Ishikawa (cell line): ENCODE measurements at regions not wholly inside any gene's neighbourhood (a gene's known extent, or its start where the extent isn't known, plus 50 kb on each side); places are given as distances from the start of the nearest gene placed in this dataset.

Experiments used
- CEBPB ChIP-seq: IDR thresholded peaks from 2 replicates; pipeline ENCODE4 v1.6.1; 2012
- CREB1 ChIP-seq: IDR thresholded peaks from 2 replicates; pipeline ENCODE4 v1.6.1; 2012; ENCODE audit warnings: low read depth
- EGR1 ChIP-seq: IDR thresholded peaks from 2 replicates; pipeline ENCODE4 v1.6.1; 2012
- EP300 ChIP-seq: IDR thresholded peaks from 2 replicates; pipeline ENCODE4 v1.6.1; 2012; ENCODE audit warnings: borderline replicate concordance
- FOXM1 ChIP-seq: IDR thresholded peaks from 2 replicates; pipeline ENCODE4 v1.6.1; 2012; ENCODE audit warnings: low read depth, borderline replicate concordance
- NFIC ChIP-seq: IDR thresholded peaks from 2 replicates; pipeline ENCODE4 v1.6.1; 2012
- RAD21 ChIP-seq: IDR thresholded peaks from 2 replicates; pipeline ENCODE4 v1.6.1; 2012; ENCODE audit warnings: low read depth
- TAF1 ChIP-seq: IDR thresholded peaks from 2 replicates; pipeline ENCODE4 v1.6.1; 2012; ENCODE audit warnings: low read depth, mild to moderate bottlenecking
- TCF12 ChIP-seq: IDR thresholded peaks from 2 replicates; pipeline ENCODE4 v1.6.1; 2012; ENCODE audit warnings: low read depth
- TEAD4 ChIP-seq: IDR thresholded peaks from 2 replicates; pipeline ENCODE4 v1.6.1; 2012
- YY1 ChIP-seq: IDR thresholded peaks from 2 replicates; pipeline ENCODE4 v1.6.1; 2012; ENCODE audit warnings: low read depth
- ZBTB7A ChIP-seq: IDR thresholded peaks from 2 replicates; pipeline ENCODE4 v1.6.1; 2012; ENCODE audit warnings: low read depth
- TF ChIP-seq, protein P1 (sequence below): IDR thresholded peaks from 2 replicates; pipeline ENCODE4 v1.6.1; 2012
- TF ChIP-seq, protein P2 (sequence below): IDR thresholded peaks from 2 replicates; pipeline ENCODE4 v1.6.1; 2012
- TF ChIP-seq, protein P3 (sequence below): IDR thresholded peaks from 2 replicates; pipeline ENCODE4 v1.6.1; 2012; ENCODE audit warnings: low read depth, mild to moderate bottlenecking

DNA sequence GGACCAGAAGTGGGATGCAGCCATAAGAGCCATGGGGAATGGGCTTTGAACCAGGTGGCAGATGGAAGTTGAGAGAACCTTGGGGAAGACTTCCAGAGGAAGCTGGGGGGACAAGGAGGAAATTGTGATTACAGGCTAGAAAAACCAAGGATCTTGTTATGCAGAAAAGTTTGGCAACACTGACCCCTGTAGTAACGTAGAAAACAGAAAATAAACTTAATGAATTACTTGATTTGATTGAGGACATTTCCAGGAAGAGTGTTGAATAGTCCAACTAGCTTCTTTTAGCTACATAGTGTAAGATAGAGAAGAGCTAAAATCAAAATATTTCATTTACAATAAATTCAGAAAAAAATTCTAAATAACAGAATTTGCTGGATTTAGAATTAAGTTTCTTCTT lies 91.9 kb upstream of the GPC1 start:
- TF ChIP-seq RAD21 (peak; percentile 41), ZBTB7A (no peak)

DNA sequence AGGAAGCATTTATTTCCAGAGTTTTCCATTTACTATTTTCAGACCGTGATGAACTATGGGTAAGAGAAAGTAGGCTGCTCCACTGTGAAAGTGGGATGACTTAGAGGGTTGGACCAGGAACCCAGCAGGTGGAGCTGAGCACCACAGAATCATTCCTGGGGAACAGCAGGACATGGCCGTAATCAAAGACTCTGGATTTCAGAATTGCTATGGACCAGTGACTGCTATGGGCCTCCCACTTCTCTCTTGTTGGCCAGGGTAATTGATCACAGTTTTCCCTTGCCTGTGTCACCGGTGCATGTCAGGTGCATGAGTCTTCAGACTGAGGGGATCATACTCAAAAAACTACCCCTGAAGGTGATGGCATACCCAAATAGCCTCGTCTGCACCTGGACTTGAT lies 90.6 kb upstream of the GPC1 start:
- TF ChIP-seq TEAD4, result no peak
- peak; percentile 41; the same call in 1 of the 2 replicates for TF ChIP-seq RAD21

DNA sequence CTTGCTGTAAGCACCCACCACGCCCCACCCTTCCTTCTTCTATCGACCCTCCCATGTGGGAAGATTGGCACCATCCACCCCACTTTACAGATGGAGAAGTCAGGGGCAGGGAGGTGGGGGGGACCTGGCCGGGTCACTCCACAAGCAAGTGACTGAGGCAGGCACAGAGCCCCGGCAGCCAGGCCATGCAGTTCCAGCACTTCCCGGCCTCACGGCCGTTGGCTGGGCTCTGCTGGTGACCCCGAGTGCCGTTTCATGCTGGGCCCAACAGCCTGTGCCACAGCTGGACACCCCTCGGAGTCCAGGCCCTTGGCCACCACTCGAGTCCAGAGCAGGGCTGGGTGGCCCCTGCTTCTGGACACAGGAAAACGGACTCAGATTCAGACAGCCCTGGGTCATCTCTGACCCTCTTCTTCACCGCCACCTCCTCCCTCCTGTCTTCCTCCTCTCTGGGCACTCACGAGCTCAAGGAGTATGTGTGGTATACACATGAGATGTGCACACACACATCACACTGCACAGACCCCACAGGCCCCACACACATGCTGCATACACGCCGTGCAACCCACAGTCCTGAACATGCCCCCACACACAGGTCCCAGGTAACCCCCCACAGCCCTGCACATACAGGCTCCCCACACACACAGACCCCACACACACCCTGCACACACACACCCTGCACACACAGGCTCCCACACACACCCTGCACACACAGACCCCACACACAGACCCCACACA lies 89.3 kb upstream of the GPC1 start:
- TF ChIP-seq TEAD4, result no peak
- no peak for TF ChIP-seq TAF1

DNA sequence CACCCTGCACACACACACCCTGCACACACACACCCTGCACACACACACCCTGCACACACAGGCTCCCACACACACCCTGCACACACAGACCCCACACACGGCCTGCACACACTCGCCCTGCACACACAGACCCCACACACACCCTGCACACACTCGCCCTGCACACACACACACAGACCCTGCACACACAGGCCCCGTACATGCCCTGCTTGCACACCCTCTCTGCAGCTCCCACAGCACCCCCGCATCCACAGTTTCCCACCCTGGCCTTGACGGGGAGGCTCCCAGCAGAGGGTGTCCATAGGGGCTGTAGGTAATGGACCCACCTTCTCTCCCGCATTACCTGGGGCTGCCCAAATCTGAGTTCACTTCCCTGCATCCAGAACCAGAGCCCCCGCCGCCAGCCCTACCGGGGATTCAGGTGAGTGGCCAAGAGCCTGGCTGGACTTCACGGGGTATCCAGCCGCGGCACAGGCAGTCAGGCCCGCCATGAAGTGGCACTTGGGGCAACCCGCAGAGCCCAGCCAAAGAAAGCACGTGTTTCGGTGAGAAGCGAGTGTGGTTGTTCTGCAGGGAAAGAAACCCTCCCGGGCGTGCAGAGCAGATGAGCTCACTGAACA lies 88.6 kb upstream of the GPC1 start:
- TF ChIP-seq CREB1, result no peak
- TF ChIP-seq RAD21, result no peak
- TF ChIP-seq, protein P1, sequence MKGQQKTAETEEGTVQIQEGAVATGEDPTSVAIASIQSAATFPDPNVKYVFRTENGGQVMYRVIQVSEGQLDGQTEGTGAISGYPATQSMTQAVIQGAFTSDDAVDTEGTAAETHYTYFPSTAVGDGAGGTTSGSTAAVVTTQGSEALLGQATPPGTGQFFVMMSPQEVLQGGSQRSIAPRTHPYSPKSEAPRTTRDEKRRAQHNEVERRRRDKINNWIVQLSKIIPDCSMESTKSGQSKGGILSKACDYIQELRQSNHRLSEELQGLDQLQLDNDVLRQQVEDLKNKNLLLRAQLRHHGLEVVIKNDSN, result no peak
- TF ChIP-seq, protein P2, sequence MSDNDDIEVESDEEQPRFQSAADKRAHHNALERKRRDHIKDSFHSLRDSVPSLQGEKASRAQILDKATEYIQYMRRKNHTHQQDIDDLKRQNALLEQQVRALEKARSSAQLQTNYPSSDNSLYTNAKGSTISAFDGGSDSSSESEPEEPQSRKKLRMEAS, result no peak
- TF ChIP-seq YY1, result no peak
- TF ChIP-seq EP300, result no peak
- TF ChIP-seq, protein P3, sequence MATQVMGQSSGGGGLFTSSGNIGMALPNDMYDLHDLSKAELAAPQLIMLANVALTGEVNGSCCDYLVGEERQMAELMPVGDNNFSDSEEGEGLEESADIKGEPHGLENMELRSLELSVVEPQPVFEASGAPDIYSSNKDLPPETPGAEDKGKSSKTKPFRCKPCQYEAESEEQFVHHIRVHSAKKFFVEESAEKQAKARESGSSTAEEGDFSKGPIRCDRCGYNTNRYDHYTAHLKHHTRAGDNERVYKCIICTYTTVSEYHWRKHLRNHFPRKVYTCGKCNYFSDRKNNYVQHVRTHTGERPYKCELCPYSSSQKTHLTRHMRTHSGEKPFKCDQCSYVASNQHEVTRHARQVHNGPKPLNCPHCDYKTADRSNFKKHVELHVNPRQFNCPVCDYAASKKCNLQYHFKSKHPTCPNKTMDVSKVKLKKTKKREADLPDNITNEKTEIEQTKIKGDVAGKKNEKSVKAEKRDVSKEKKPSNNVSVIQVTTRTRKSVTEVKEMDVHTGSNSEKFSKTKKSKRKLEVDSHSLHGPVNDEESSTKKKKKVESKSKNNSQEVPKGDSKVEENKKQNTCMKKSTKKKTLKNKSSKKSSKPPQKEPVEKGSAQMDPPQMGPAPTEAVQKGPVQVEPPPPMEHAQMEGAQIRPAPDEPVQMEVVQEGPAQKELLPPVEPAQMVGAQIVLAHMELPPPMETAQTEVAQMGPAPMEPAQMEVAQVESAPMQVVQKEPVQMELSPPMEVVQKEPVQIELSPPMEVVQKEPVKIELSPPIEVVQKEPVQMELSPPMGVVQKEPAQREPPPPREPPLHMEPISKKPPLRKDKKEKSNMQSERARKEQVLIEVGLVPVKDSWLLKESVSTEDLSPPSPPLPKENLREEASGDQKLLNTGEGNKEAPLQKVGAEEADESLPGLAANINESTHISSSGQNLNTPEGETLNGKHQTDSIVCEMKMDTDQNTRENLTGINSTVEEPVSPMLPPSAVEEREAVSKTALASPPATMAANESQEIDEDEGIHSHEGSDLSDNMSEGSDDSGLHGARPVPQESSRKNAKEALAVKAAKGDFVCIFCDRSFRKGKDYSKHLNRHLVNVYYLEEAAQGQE, result no peak
- TF ChIP-seq TCF12, result no peak
- TF ChIP-seq EGR1, result no peak
- no peak for TF ChIP-seq CEBPB
- TF ChIP-seq TEAD4, result no peak
- TF ChIP-seq TAF1, result no peak

DNA sequence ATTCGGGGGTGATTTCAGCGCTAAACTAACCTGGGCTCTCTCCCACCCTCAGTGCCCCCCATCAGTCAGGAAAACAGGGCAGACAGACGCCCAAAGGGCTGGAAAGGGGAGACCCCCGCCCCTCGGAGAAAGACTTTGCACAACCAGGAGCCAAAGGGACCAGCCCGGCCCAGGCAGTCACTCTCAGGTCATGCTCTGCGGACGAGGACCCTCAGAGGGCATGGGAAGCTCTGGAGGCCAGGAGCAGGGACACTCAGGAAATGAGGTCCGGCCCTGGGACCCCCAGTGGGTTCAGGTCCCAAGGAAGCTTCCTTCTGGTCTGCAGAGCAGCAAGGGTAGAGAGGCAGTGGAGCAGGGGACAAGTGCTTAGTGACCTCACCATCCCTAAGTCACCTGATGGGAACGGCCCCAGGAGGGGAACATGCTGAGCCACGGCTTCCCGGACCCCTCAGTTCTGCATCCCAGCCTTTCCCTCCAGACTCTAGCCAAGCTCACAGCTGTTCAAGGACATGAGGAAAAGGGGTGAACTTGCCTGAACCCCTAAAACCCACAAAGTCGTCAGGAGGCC lies 88.0 kb upstream of the GPC1 start:
- TF ChIP-seq YY1 (no peak), TAF1 (no peak), CEBPB (no peak), TCF12 (no peak), TEAD4 (no peak)
- TF ChIP-seq, protein P1, result no peak
- TF ChIP-seq, protein P3, result no peak

DNA sequence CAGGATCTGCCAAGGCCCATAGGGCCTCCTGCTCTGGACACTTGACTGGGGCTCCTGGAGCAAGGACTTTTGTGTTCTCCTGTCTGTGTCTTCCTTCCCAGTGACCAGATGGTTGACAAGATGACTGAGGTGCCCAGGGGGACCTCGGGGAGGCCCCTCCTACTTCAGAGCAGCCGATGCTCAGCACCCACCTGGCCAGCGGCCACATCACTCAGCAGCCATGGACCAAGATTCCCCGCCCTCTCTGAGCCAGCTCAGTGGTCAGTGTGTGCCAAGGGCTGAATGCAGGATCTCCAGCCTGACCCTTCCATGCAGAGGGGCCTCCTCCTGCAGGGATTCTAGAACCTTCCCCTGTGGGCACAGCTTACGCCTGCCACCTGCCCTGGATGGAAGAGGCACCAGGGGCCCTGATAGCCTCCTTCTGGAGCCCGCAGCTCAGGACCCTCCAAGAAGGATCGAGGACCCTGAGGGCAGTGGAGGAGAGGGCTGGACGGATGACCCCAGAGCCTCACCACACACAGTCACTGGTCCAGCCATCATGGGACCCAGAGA lies 87.4 kb upstream of the GPC1 start:
- TF ChIP-seq, protein P1, result no peak
- TF ChIP-seq EGR1 (no peak), EP300 (no peak), TAF1 (no peak), YY1 (no peak), ZBTB7A (no peak), NFIC (no peak), CREB1 (no peak), FOXM1 (no peak), RAD21 (no peak), TEAD4 (no peak), CEBPB (no peak), TCF12 (no peak)
- TF ChIP-seq, protein P3, result no peak
- TF ChIP-seq, protein P2, result no peak
